CD14-positive monocyte (primary cell): ENCODE measurements at regions not wholly inside any gene's neighbourhood (a gene's known extent, or its start where the extent isn't known, plus 50 kb on each side); places are given as distances from the start of the nearest gene placed in this dataset.

Experiments used
- DNase-seq, 3 donors: peaks; one replicate each; pipeline ENCODE4 v3.0.0-alpha.2; 2011 to 2022
- H2AFZ ChIP-seq: 2 replicates; pipeline ENCODE4 v1.6.0; 2012; ENCODE audit warnings: mild to moderate bottlenecking, low read depth, low read length, inconsistent platforms; ENCODE audit not compliant: insufficient read depth, poor library complexity, severe bottlenecking
- H3K27ac ChIP-seq, 2 donors: 1 replicate in 1 of 2; 2 replicates in 1 of 2; pipeline ENCODE4 v1.5.1; 2012 to 2013; ENCODE audit warnings: low read length in 2 of 2, control low read depth in 1 of 2, inconsistent platforms in 1 of 2, low read depth in 1 of 2, mild to moderate bottlenecking in 1 of 2
- H3K27me3 ChIP-seq, 2 donors: one replicate each; pipeline versions ENCODE4 v1.6.0 to v1.6.1; 2011 to 2013; ENCODE audit warnings: low read length in 2 of 2; ENCODE audit not compliant: control insufficient read depth in 2 of 2, insufficient read depth in 2 of 2
- H3K36me3 ChIP-seq, 2 donors: replicated peaks in 1 of 2; 1 replicate in 1 of 2; 2 replicates in 1 of 2; pipeline versions ENCODE4 v1.5.1 to v1.6.1; 2012 to 2013; ENCODE audit warnings: low read length in 2 of 2, control low read depth in 1 of 2, inconsistent platforms in 1 of 2, mild to moderate bottlenecking in 1 of 2; ENCODE audit not compliant: insufficient read depth in 2 of 2, control insufficient read depth in 1 of 2
- H3K4me1 ChIP-seq, 2 donors: 1 replicate in 1 of 2; 2 replicates in 1 of 2; pipeline versions ENCODE4 v1.5.1 to v1.6.1; 2012 to 2013; ENCODE audit warnings: low read length in 2 of 2, control low read depth in 1 of 2, inconsistent platforms in 1 of 2, mild to moderate bottlenecking in 1 of 2, moderate library complexity in 1 of 2; ENCODE audit not compliant: insufficient read depth in 2 of 2, control insufficient read depth in 1 of 2
- H3K4me2 ChIP-seq: replicated peaks from 2 replicates; pipeline ENCODE3; 2012; ENCODE audit warnings: low read length, moderate library complexity, mild to moderate bottlenecking; ENCODE audit not compliant: poor library complexity, severe bottlenecking; ENCODE audit errors: extremely low read depth
- H3K4me3 ChIP-seq, 3 experiments: fragments of 200-600 bp in 1 of 3; sonication (generic) in 1 of 3; replicated peaks in 1 of 3; 1 replicate in 2 of 3; 2 replicates in 1 of 3; pipeline ENCODE4 v1.5.1; 2011 to 2013; ENCODE audit warnings: low read length in 3 of 3, mild to moderate bottlenecking in 3 of 3, control low read depth in 2 of 3, low read depth in 2 of 3, inconsistent platforms in 1 of 3, moderate library complexity in 1 of 3
- H3K79me2 ChIP-seq: 2 replicates; pipeline ENCODE4 v1.6.0; 2012; ENCODE audit warnings: mild to moderate bottlenecking, control low read depth, inconsistent platforms, low read length, moderate library complexity; ENCODE audit not compliant: insufficient read depth
- H3K9ac ChIP-seq: 2 replicates; pipeline ENCODE4 v1.6.0; 2017; ENCODE audit warnings: low read length, mild to moderate bottlenecking; ENCODE audit not compliant: insufficient read depth, poor library complexity, severe bottlenecking
- H3K9me3 ChIP-seq, 2 donors: replicated peaks in 1 of 2; 1 replicate in 1 of 2; 2 replicates in 1 of 2; pipeline versions ENCODE4 v1.5.1 to v1.6.1; 2012 to 2013; ENCODE audit warnings: low read length in 2 of 2, control low read depth in 1 of 2; ENCODE audit not compliant: control insufficient read depth in 1 of 2, insufficient read depth in 1 of 2
- H4K20me1 ChIP-seq: 2 replicates; pipeline ENCODE4 v1.6.0; 2012; ENCODE audit warnings: mild to moderate bottlenecking, low read length, control low read depth, moderate library complexity; ENCODE audit not compliant: insufficient read depth
- H3K27ac Mint-ChIP-seq, 7 donors: one replicate each; pipeline ENCODE4 v1.8.0; 2020; ENCODE audit warnings: mild to moderate bottlenecking in 7 of 7, mixed read lengths in 7 of 7, moderate library complexity in 6 of 7, inconsistent platforms in 2 of 7
- H3K27me3 Mint-ChIP-seq, 3 donors: one replicate each; pipeline ENCODE4 v1.8.0; 2021 to 2022; ENCODE audit warnings: low read depth in 3 of 3, mild to moderate bottlenecking in 3 of 3, mixed read lengths in 3 of 3, moderate library complexity in 3 of 3, inconsistent platforms in 1 of 3
- H3K36me3 Mint-ChIP-seq, 2 donors: one replicate each; pipeline ENCODE4 v1.8.0; 2020; ENCODE audit warnings: mixed read lengths in 2 of 2, inconsistent platforms in 1 of 2, mild to moderate bottlenecking in 1 of 2
- H3K4me1 Mint-ChIP-seq: one replicate; pipeline ENCODE4 v1.8.0; 2020; ENCODE audit warnings: mild to moderate bottlenecking, mixed read lengths
- H3K4me3 Mint-ChIP-seq, 2 donors: one replicate each; pipeline ENCODE4 v1.8.0; 2020; ENCODE audit warnings: mild to moderate bottlenecking in 2 of 2, mixed read lengths in 2 of 2, moderate library complexity in 1 of 2
- H3K9me3 Mint-ChIP-seq, 7 donors: one replicate each; pipeline ENCODE4 v1.8.0; 2020 to 2022; ENCODE audit warnings: mixed read lengths in 7 of 7, mild to moderate bottlenecking in 6 of 7, moderate library complexity in 6 of 7, inconsistent platforms in 2 of 7
- WGBS: methylation state at CpG from one replicate; pipeline ENCODE4 v1.1.5; 2013; ENCODE audit warnings: missing lambda C conversion rate; ENCODE audit not compliant: insufficient coverage; 5-methylcytosine and 5-hydroxymethylcytosine counted together
- intact Hi-C, 2 donors: fragments of 100-400 bp; cut with micrococcal nuclease; formaldehyde crosslinking; loops; one replicate each; pipeline versions ENCODE4 v1.15.0 to v1.15.1; 2023
- TF ChIP-seq, protein P1 (sequence below): fragments of 200-600 bp; IDR thresholded peaks from one replicate; pipeline ENCODE4 v1.8.0; 2022; ENCODE audit warnings: antibody characterized with exemption, mild to moderate bottlenecking

DNA sequence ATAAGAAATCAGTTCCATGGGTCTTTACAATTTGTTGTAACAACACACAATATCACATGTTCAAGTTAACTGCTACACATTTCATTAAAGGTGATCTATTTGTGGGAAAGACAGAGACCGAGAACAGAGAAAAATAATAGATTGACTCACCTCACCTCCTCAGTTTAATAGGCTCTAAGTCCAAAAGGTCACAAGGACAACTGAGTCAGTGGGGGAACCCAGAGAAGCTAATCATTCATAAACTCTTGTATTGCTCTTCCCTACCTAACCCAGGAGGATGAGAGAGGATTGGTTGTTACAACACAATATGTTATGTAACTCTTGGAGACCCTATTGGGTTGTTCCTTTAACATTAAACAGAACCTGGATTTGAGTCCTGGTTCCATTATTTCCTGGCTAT is 72.2 kb upstream of the CRY1 start:
- no peak for DNase-seq
- Mint-ChIP-seq H3K4me3 (no peak overlapping the region), H3K27ac (no peak overlapping the region), H3K9me3 (no peaks in the 10 kb centered on the region), H3K36me3 (no peaks in the 10 kb centered on the region), H3K27me3 (peaks cover 11 to 20% (median 13%) of the 10 kb centered on the region in 3 donors), H3K4me1 (no peaks in the 10 kb centered on the region)
- H4K20me1 ChIP-seq, result no peaks in the 10 kb centered on the region
- H3K9ac ChIP-seq, result no peak overlapping the region
- H3K36me3 ChIP-seq, result no peaks in the 10 kb centered on the region
- H3K79me2 ChIP-seq, result no peaks in the 10 kb centered on the region
- intact Hi-C loops, result no loop called here
- no peak overlapping the region for H3K4me2 ChIP-seq
- H3K4me3 ChIP-seq, result no peak overlapping the region
- no CpG with 5 or more reads among the region's 1 CpG for WGBS
- H3K4me1 ChIP-seq, result no peaks in the 10 kb centered on the region
- TF ChIP-seq, protein P1, sequence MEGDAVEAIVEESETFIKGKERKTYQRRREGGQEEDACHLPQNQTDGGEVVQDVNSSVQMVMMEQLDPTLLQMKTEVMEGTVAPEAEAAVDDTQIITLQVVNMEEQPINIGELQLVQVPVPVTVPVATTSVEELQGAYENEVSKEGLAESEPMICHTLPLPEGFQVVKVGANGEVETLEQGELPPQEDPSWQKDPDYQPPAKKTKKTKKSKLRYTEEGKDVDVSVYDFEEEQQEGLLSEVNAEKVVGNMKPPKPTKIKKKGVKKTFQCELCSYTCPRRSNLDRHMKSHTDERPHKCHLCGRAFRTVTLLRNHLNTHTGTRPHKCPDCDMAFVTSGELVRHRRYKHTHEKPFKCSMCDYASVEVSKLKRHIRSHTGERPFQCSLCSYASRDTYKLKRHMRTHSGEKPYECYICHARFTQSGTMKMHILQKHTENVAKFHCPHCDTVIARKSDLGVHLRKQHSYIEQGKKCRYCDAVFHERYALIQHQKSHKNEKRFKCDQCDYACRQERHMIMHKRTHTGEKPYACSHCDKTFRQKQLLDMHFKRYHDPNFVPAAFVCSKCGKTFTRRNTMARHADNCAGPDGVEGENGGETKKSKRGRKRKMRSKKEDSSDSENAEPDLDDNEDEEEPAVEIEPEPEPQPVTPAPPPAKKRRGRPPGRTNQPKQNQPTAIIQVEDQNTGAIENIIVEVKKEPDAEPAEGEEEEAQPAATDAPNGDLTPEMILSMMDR, result no peak
- H3K27me3 ChIP-seq, result peaks cover 5 to 19% of the 10 kb centered on the region in 2 donors
- H3K27ac ChIP-seq, result no peak overlapping the region
- no peaks in the 10 kb centered on the region for H3K9me3 ChIP-seq
- H2AFZ ChIP-seq, result no peak overlapping the region

DNA sequence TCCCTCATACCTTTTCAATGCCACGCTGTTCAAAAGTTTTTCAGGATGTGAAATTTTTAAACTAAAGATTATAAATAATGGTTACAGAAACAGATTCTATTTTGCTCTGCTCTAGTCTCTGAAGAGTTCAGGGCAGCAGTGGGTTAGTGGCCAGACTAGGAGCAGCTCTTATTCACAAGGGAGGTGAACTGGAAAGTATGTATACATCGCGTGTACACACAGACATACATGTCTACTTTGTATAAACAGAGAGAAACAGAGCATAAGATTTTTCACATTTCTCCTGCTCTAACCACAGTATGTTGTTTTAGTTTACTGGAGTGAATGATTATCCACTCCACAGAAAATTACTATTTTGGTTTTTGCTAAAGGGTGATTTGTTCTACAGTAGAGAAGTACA is 74.4 kb upstream of the CRY1 start:
- intact Hi-C loops, result no loop called here
- H3K4me3 ChIP-seq, result no peak overlapping the region
- no peaks in the 10 kb centered on the region for H3K36me3 ChIP-seq
- H3K9me3 Mint-ChIP-seq, result peaks cover 0 to 1% (median 0%) of the 10 kb centered on the region in 7 donors
- TF ChIP-seq, protein P1, result no peak
- no peaks in the 10 kb centered on the region for H4K20me1 ChIP-seq
- H3K27ac ChIP-seq, result no peak overlapping the region
- no peak overlapping the region for H3K27ac Mint-ChIP-seq
- H3K79me2 ChIP-seq, result no peaks in the 10 kb centered on the region
- H3K4me1 ChIP-seq, result no peaks in the 10 kb centered on the region
- WGBS, result no CpG with 5 or more reads among the region's 3 CpGs
- H3K9ac ChIP-seq, result no peak overlapping the region
- H2AFZ ChIP-seq, result no peak overlapping the region
- H3K36me3 Mint-ChIP-seq, result no peaks in the 10 kb centered on the region
- peaks cover 0 to 8% of the 10 kb centered on the region in 2 donors for H3K27me3 ChIP-seq
- no peak overlapping the region for H3K4me3 Mint-ChIP-seq
- no peak overlapping the region for H3K4me2 ChIP-seq
- no peak for DNase-seq
- no peaks in the 10 kb centered on the region for H3K9me3 ChIP-seq
- no peaks in the 10 kb centered on the region for H3K4me1 Mint-ChIP-seq
- H3K27me3 Mint-ChIP-seq, result peaks cover 4 to 7% (median 7%) of the 10 kb centered on the region in 3 donors
